Osteocyte (in vitro differentiated cells): ENCODE measurements at regions not wholly inside any gene's neighbourhood (a gene's known extent, or its start where the extent isn't known, plus 50 kb on each side); places are given as distances from the start of the nearest gene placed in this dataset.
"Not testable (repeated sequence)": the region's sequence is repeated elsewhere in the genome, so short reads cannot be mapped to it uniquely, and the experiment has no call there.

ENCODE experiments used
- DNase-seq: peaks from one replicate; pipeline ENCODE4 v3.0.0; 2021; ENCODE audit warnings: mixed read lengths; ENCODE audit not compliant: unreplicated experiment; ENCODE audit errors: extremely low spot score
- H3K27ac Mint-ChIP-seq: one replicate; pipeline ENCODE4 v1.8.0; 2021; ENCODE audit warnings: mild to moderate bottlenecking, mixed read lengths; ENCODE audit not compliant: unreplicated experiment
- H3K27me3 Mint-ChIP-seq: one replicate; pipeline ENCODE4 v1.8.0; 2021; ENCODE audit warnings: mixed read lengths; ENCODE audit not compliant: unreplicated experiment
- H3K36me3 Mint-ChIP-seq: one replicate; pipeline ENCODE4 v1.8.0; 2021; ENCODE audit warnings: mixed read lengths; ENCODE audit not compliant: unreplicated experiment
- H3K4me1 Mint-ChIP-seq: one replicate; pipeline ENCODE4 v1.8.0; 2021; ENCODE audit warnings: mixed read lengths; ENCODE audit not compliant: unreplicated experiment
- H3K4me3 Mint-ChIP-seq: one replicate; pipeline ENCODE4 v1.8.0; 2021; ENCODE audit warnings: mild to moderate bottlenecking, moderate library complexity, mixed read lengths; ENCODE audit not compliant: unreplicated experiment
- H3K9me3 Mint-ChIP-seq: one replicate; pipeline ENCODE4 v1.8.0; 2021; ENCODE audit warnings: mixed read lengths; ENCODE audit not compliant: unreplicated experiment
- TF ChIP-seq, protein P1 (sequence below): fragments of 200-600 bp; sonication (generic); IDR thresholded peaks from 2 replicates; pipeline ENCODE4 v1.5.0; 2021; ENCODE audit warnings: antibody characterized with exemption, mild to moderate bottlenecking, moderate library complexity

DNA sequence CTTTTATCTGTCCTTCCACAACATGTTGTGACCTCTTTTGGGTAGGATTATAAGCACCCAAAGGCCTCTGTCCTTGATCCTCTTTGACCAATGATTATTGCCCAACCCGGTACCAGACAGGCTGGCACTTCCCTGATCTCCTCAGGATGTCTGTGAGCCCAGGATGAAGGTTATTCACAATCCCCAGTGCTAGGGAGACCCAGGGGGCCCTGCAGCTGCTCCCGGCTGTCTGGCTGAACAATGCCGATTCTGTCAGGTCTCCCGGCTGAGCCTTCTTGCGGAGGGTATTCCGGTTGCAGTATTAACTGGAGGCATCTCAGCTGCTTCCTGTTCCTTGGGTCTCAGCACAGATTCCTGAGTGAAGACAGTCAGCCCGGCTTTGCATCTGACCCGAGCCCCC is 71.2 kb upstream of the CDON start:
- Mint-ChIP-seq H3K27me3 (peaks cover 24% of the 10 kb centered on the region), H3K9me3 (no peaks in the 10 kb centered on the region), H3K27ac (no peak overlapping the region), H3K4me1 (peaks cover 40% of the 10 kb centered on the region), H3K36me3 (no peaks in the 10 kb centered on the region), H3K4me3 (no peak overlapping the region)
- TF ChIP-seq, protein P1, sequence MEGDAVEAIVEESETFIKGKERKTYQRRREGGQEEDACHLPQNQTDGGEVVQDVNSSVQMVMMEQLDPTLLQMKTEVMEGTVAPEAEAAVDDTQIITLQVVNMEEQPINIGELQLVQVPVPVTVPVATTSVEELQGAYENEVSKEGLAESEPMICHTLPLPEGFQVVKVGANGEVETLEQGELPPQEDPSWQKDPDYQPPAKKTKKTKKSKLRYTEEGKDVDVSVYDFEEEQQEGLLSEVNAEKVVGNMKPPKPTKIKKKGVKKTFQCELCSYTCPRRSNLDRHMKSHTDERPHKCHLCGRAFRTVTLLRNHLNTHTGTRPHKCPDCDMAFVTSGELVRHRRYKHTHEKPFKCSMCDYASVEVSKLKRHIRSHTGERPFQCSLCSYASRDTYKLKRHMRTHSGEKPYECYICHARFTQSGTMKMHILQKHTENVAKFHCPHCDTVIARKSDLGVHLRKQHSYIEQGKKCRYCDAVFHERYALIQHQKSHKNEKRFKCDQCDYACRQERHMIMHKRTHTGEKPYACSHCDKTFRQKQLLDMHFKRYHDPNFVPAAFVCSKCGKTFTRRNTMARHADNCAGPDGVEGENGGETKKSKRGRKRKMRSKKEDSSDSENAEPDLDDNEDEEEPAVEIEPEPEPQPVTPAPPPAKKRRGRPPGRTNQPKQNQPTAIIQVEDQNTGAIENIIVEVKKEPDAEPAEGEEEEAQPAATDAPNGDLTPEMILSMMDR = no peak
- DNase-seq = no peak

DNA sequence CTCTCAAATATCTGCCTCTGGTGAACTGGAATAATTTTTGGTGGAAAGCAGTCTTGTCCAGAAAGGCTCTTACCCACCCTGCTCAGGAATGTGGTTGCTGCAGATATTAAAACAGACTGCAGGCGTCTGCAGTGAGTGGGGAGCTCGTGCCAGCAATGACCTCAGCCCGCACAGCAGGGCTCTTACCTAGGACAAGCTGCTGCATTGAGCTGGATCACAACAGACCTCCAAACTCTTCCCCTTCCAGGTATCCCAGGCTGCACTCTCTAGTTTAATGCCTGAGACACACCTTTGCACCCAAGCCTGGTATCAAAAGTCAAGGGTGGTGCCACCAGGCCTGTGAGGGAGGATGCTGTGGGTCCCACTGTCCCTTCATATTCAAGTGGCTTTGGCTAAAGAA is 69.7 kb upstream of the CDON start:
- peaks cover 39% of the 10 kb centered on the region for H3K4me1 Mint-ChIP-seq
- TF ChIP-seq, protein P1 = no peak
- no peak overlapping the region for H3K4me3 Mint-ChIP-seq
- no peaks in the 10 kb centered on the region for H3K36me3 Mint-ChIP-seq
- H3K27me3 Mint-ChIP-seq = peaks cover 30% of the 10 kb centered on the region
- H3K9me3 Mint-ChIP-seq = no peaks in the 10 kb centered on the region
- H3K27ac Mint-ChIP-seq = peak overlapping the region; percentile 68
- DNase-seq = no peak

DNA sequence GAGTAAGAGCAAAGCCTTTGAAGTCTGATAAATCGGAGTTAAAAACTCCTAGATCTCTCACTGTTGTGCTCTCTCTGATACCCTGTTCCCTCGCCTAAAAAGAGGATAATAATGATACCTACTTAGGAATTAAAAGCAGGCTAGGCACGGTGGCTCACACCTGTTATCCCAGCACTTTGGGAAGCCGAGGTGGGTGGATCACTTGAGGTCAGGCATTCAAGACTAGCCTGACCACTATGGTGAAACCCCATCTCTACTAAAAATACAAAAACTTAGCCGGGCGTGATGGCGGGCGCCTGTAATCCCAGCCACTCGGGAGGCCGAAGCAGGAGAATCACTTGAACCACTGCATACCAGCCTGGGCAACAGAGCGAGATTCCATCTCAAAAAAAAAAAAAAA is 68.1 kb upstream of the CDON start:
- H3K27ac Mint-ChIP-seq, H3K9me3 Mint-ChIP-seq: not testable (repeated sequence)
- peaks cover 32% of the 10 kb centered on the region for H3K27me3 Mint-ChIP-seq

DNA sequence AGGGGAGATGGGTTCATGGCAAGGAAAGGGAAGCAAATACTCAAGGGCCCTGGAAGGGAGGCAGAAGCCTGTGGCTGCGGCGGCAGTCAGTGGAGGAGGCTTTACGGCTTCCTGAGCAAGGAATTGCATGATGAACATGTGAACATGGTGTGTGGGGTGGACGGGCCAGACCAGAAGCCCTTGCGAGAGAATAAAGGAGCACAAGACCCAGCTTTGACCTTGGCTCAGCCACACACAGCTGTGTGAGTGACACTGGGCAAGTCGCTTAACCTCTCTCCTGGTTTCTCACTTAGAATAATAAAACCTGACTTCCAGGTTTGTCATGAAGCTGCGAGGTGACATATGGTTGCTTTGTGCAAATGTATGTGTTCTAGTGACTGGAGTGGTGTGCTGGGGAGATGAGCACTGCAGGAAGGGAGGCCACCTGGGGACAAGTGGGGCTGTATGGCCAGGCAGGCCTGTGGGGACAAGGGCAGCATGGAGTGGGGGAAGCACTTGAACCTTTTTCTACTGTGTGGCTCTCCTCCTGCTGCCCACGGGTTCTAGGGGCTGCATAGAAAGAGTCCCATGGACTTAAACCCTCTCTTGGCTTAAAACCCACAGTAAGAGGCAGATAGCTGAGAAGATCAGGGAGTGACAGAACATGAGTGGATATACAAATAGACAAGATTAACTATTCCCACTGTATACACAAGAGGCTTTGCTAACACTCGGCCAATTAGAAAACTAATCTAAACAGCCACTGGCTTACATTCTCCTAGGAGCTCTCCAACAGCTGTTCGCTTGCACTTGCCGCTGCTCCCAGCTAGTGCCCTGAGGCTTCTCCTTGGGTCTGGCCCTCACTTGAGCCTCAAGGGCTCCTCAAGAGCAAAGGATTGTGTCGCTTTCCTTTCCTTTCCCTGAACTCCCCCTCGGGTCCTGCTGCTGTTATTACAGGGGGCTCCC is 67.3 kb upstream of the CDON start:
- DNase-seq = no peak
- Mint-ChIP-seq H3K9me3 (no peaks in the 10 kb centered on the region), H3K36me3 (no peaks in the 10 kb centered on the region), H3K27me3 (peaks cover 26% of the 10 kb centered on the region), H3K4me1 (peaks cover 29% of the 10 kb centered on the region), H3K27ac (no peak overlapping the region), H3K4me3 (no peak overlapping the region)
- TF ChIP-seq, protein P1 = no peak

More for the DNA sequence above, 68.1 kb upstream of the CDON start:
- peaks cover 29% of the 10 kb centered on the region for H3K4me1 Mint-ChIP-seq
- H3K36me3 Mint-ChIP-seq, H3K4me3 Mint-ChIP-seq, DNase-seq: not testable (repeated sequence)

DNA sequence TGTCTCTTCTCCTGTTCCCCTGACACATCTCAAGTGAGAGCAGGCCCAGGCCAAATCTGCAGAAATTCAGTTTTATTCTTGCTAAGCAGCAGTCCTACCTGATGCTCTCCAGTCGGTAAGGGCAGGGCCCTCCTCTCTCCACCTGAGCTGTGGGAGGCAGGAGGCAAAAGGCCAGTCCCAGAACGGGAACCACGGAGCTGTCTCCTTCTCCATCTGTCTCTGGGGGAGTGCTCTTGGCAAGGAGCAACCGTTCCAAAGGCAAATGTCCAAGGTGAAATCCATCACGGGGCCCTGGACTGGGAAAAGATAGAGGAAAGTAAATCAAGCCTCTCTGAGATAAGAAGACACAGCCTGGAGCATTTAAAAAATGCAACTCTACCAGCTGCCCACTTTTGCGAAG is 65.2 kb upstream of the CDON start:
- H3K4me1 Mint-ChIP-seq = peaks cover 22% of the 10 kb centered on the region
- H3K27ac Mint-ChIP-seq = no peak overlapping the region
- peaks cover 30% of the 10 kb centered on the region for H3K27me3 Mint-ChIP-seq
- no peaks in the 10 kb centered on the region for H3K9me3 Mint-ChIP-seq
- DNase-seq = no peak
- no peaks in the 10 kb centered on the region for H3K36me3 Mint-ChIP-seq
- no peak overlapping the region for H3K4me3 Mint-ChIP-seq
- TF ChIP-seq, protein P1 = no peak
